ENCODE measurements at regions not wholly inside any gene's neighbourhood (a gene's known extent, or its start where the extent isn't known, plus 50 kb on each side); places are given as distances from the start of the nearest gene placed in this dataset.

DNA sequence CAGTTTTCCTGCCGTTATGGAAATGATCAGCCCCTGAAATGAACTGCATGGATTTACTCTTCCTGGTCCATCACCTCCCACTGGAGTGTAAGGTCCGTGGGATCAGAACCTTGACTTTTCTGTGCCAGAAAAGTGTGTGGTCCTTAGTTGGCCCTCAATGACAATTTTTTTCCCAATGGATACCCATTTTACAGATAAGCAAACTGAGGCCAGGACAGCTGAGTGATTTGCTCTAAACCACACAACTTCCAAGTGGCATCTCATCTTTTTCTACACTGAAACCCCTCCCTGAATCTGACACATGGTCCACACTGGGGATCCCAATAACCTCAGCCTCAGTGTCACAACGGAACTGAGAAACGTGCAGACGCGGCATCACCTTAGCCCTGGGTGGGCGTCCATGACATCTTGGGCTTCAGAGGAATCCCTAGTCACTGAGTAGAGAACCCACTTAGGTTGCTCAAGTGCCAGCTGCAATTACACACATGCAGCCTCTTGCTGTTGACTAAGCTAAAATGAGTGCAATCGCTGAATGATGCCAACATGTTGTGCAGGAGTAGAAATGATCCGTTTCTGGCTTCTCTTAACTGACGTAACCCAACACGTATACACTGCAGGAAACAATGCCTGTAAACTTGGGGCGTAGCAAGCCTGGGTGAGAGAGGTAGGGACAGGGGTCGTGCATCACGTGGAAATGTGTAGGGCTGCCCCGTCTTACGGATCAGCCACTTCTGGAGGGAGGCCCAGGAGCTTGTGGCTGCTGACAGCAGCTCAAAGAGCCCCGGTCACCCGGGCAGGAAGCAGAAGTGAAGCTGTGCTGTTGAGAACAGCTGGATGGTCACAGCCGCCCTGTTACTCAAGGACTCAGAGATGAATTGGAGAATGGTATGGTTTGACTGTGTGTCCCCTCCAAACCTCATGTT is 136.3 kb downstream of the SHANK2 start:
- no peak for DNase-seq (ENCODE audit: extremely low spot score, unreplicated experiment)
- Mint-ChIP-seq H3K4me3 (ENCODE audit: unreplicated experiment) (no peak overlapping the region), H3K36me3 (ENCODE audit: unreplicated experiment) (no peaks in the 10 kb centered on the region), H3K27me3 (ENCODE audit: unreplicated experiment) (peaks cover 23% of the 10 kb centered on the region), H3K27ac (ENCODE audit: unreplicated experiment) (no peak overlapping the region), H3K9me3 (ENCODE audit: unreplicated experiment) (no peaks in the 10 kb centered on the region), H3K4me1 (ENCODE audit: unreplicated experiment) (peaks cover 3% of the 10 kb centered on the region)
- TF ChIP-seq, protein P1, sequence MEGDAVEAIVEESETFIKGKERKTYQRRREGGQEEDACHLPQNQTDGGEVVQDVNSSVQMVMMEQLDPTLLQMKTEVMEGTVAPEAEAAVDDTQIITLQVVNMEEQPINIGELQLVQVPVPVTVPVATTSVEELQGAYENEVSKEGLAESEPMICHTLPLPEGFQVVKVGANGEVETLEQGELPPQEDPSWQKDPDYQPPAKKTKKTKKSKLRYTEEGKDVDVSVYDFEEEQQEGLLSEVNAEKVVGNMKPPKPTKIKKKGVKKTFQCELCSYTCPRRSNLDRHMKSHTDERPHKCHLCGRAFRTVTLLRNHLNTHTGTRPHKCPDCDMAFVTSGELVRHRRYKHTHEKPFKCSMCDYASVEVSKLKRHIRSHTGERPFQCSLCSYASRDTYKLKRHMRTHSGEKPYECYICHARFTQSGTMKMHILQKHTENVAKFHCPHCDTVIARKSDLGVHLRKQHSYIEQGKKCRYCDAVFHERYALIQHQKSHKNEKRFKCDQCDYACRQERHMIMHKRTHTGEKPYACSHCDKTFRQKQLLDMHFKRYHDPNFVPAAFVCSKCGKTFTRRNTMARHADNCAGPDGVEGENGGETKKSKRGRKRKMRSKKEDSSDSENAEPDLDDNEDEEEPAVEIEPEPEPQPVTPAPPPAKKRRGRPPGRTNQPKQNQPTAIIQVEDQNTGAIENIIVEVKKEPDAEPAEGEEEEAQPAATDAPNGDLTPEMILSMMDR (IDR thresholded peaks at IDR 0.05): no peak

DNA sequence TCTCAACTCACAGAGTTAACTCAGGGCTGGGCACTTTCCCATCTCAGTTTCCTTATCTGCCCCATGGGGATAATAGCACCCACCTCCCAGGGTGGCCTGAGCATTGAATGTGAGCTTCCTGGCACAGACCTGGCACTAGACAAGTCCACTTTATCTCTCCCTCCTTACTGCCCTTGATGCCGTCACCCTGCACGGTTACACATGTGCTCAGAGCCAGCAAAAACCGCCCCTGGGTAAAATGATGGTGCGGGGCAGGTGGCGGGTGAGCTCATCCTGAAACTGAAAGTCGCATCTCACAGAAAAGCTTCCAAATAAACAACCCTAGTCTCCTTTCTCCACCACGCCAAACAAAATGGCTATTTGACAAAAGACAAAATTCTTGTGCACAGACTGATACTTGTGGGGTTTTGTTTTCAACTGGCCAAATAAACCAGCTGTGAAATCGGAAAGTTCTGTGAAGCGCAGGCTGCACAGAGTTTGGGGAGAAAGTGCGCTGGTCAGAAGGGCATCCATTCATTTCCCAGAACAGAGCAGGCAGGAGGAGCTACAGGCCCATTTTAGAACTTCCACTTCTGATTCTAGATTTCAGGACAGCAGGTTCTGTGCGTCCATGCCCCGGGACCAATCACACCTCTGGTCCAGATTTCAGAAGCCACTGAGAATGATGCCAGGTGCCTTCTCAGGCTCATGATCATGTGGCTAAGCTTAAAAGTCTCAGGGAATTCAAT is 138.1 kb downstream of the SHANK2 start:
- peaks cover 11% of the 10 kb centered on the region for H3K27me3 Mint-ChIP-seq (ENCODE audit: unreplicated experiment)
- H3K9me3 Mint-ChIP-seq (ENCODE audit: unreplicated experiment): no peaks in the 10 kb centered on the region
- H3K4me3 Mint-ChIP-seq (ENCODE audit: unreplicated experiment): no peak overlapping the region
- no peaks in the 10 kb centered on the region for H3K36me3 Mint-ChIP-seq (ENCODE audit: unreplicated experiment)
- TF ChIP-seq, protein P1 (IDR thresholded peaks at IDR 0.05): no peak
- H3K27ac Mint-ChIP-seq (ENCODE audit: unreplicated experiment): no peak overlapping the region
- DNase-seq (ENCODE audit: extremely low spot score, unreplicated experiment): no peak
- H3K4me1 Mint-ChIP-seq (ENCODE audit: unreplicated experiment): no peaks in the 10 kb centered on the region

DNA sequence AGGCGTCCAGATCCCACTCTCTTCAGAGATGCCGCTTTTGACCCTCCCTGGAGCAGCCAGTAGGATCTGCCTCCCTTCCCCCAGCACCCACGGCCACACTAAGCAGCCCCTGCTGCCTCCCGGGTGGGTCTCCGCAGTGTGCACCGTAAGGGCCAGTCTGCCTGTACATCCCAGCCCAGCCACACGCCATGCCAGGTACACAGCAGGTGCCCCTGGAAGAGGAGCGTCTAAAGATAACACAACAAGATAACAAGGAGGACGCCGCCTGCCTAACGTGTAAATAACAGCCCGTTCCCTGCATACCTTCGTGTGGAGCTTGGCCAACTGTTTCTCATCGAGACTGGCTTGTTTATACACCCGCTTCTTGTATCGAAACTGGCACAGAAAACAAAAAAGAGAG is 139.4 kb downstream of the SHANK2 start:
- Mint-ChIP-seq H3K4me3 (ENCODE audit: unreplicated experiment) (no peak overlapping the region), H3K4me1 (ENCODE audit: unreplicated experiment) (no peaks in the 10 kb centered on the region), H3K9me3 (ENCODE audit: unreplicated experiment) (no peaks in the 10 kb centered on the region), H3K27me3 (ENCODE audit: unreplicated experiment) (peaks cover 11% of the 10 kb centered on the region), H3K36me3 (ENCODE audit: unreplicated experiment) (no peaks in the 10 kb centered on the region), H3K27ac (ENCODE audit: unreplicated experiment) (no peak overlapping the region)
- DNase-seq (ENCODE audit: extremely low spot score, unreplicated experiment): no peak
- TF ChIP-seq, protein P1 (IDR thresholded peaks at IDR 0.05): no peak

- Mint-ChIP-seq H3K9me3 (ENCODE audit: unreplicated experiment) (no peaks in the 10 kb centered on the region), H3K36me3 (ENCODE audit: unreplicated experiment) (no peaks in the 10 kb centered on the region), H3K4me3 (ENCODE audit: unreplicated experiment) (no peak overlapping the region), H3K27me3 (ENCODE audit: unreplicated experiment) (peaks cover 11% of the 10 kb centered on the region), H3K4me1 (ENCODE audit: unreplicated experiment) (no peaks in the 10 kb centered on the region), H3K27ac (ENCODE audit: unreplicated experiment) (no peak overlapping the region)
- TF ChIP-seq, protein P1 (IDR thresholded peaks at IDR 0.05): no peak
- no peak for DNase-seq (ENCODE audit: extremely low spot score, unreplicated experiment)
Measured at GRCh38 chr11:71112454-71112853, 139.9 kb downstream of the SHANK2 start.

GRCh38 chr11:71109586-71109985 is 142.8 kb downstream of the SHANK2 start:
- Mint-ChIP-seq H3K4me1 (ENCODE audit: unreplicated experiment) (no peaks in the 10 kb centered on the region), H3K36me3 (ENCODE audit: unreplicated experiment) (no peaks in the 10 kb centered on the region), H3K9me3 (ENCODE audit: unreplicated experiment) (no peaks in the 10 kb centered on the region), H3K27me3 (ENCODE audit: unreplicated experiment) (peaks cover 19% of the 10 kb centered on the region), H3K27ac (ENCODE audit: unreplicated experiment) (no peak overlapping the region), H3K4me3 (ENCODE audit: unreplicated experiment) (no peak overlapping the region)
- no peak for DNase-seq (ENCODE audit: extremely low spot score, unreplicated experiment)
- TF ChIP-seq, protein P1 (IDR thresholded peaks at IDR 0.05): no peak

Measured in osteocyte (in vitro differentiated cells).